ENCODE measurements at regions not wholly inside any gene's neighbourhood (a gene's known extent, or its start where the extent isn't known, plus 50 kb on each side); places are given as distances from the start of the nearest gene placed in this dataset.

GRCh38 chr19:32168111-32168510 lies 177.3 kb upstream of the ZNF507 start:
- no peak overlapping the region for H3K27ac ChIP-seq
- H3K36me3 ChIP-seq: no peaks in the 10 kb centered on the region
- no peaks in the 10 kb centered on the region; the same call in 1 of the 2 replicates for H3K27me3 ChIP-seq (replicated peaks)
- peak in 1 of 2 experiments; percentile 17 for DNase-seq (ENCODE audit: low read depth in 1 of 2, low spot score in 2 of 2)
- H3K9me3 ChIP-seq (replicated peaks): no peaks in the 10 kb centered on the region
- no peaks in the 10 kb centered on the region for H3K4me1 ChIP-seq (replicated peaks)
- H3K4me3 ChIP-seq: no peak overlapping the region

- Histone ChIP-seq H3K9me3 (replicated peaks) (no peaks in the 10 kb centered on the region), H3K4me1 (replicated peaks) (no peaks in the 10 kb centered on the region), H3K4me3 (no peak overlapping the region), H3K27ac (no peak overlapping the region), H3K27me3 (replicated peaks) (no peaks in the 10 kb centered on the region; the same call in 1 of the 2 replicates), H3K36me3 (no peaks in the 10 kb centered on the region)
- peak in 1 of 2 experiments; percentile 22 for DNase-seq (ENCODE audit: low read depth in 1 of 2, low spot score in 2 of 2)
Observed at GRCh38 chr19:32168606-32169005, 176.8 kb upstream of the ZNF507 start.

GRCh38 chr19:32171719-32172151 lies 173.7 kb upstream of the ZNF507 start:
- H3K27ac ChIP-seq: no peak overlapping the region
- H3K36me3 ChIP-seq: no peaks in the 10 kb centered on the region
- H3K4me3 ChIP-seq: no peak overlapping the region
- no peaks in the 10 kb centered on the region for H3K4me1 ChIP-seq (replicated peaks)
- H3K9me3 ChIP-seq (replicated peaks): no peaks in the 10 kb centered on the region
- no peaks in the 10 kb centered on the region; the same call in 1 of the 2 replicates for H3K27me3 ChIP-seq (replicated peaks)
- peak in 1 of 2 experiments; percentile 15 for DNase-seq (ENCODE audit: low read depth in 1 of 2, low spot score in 2 of 2)

- peak in 1 of 2 experiments; percentile 7 for DNase-seq (ENCODE audit: low read depth in 1 of 2, low spot score in 2 of 2)
- Histone ChIP-seq H3K27ac (no peak overlapping the region), H3K9me3 (replicated peaks) (no peaks in the 10 kb centered on the region)
Observed at GRCh38 chr19:32172566-32173160, 172.7 kb upstream of the ZNF507 start.

GRCh38 chr19:32173836-32174235 lies 171.6 kb upstream of the ZNF507 start:
- H3K36me3 ChIP-seq: no peaks in the 10 kb centered on the region
- H3K4me1 ChIP-seq (replicated peaks): no peaks in the 10 kb centered on the region
- H3K4me3 ChIP-seq: no peak overlapping the region
- no peaks in the 10 kb centered on the region for H3K9me3 ChIP-seq (replicated peaks)
- no peak overlapping the region for H3K27ac ChIP-seq
- no peaks in the 10 kb centered on the region; the same call in 1 of the 2 replicates for H3K27me3 ChIP-seq (replicated peaks)
- peak in 1 of 2 experiments; percentile 18 for DNase-seq (ENCODE audit: low read depth in 1 of 2, low spot score in 2 of 2)

More at GRCh38 chr19:32172566-32173160, 172.7 kb upstream of the ZNF507 start:
- no peaks in the 10 kb centered on the region for H3K36me3 ChIP-seq
- H3K4me1 ChIP-seq (replicated peaks): no peaks in the 10 kb centered on the region
- no peak overlapping the region for H3K4me3 ChIP-seq
- no peaks in the 10 kb centered on the region; the same call in 1 of the 2 replicates for H3K27me3 ChIP-seq (replicated peaks)

GRCh38 chr19:32174386-32175113 lies 170.9 kb upstream of the ZNF507 start:
- Histone ChIP-seq H3K4me3 (no peak overlapping the region), H3K4me1 (replicated peaks) (no peaks in the 10 kb centered on the region), H3K9me3 (replicated peaks) (no peaks in the 10 kb centered on the region), H3K27ac (no peak overlapping the region), H3K36me3 (no peaks in the 10 kb centered on the region), H3K27me3 (replicated peaks) (no peaks in the 10 kb centered on the region)
- peak in 1 of 2 experiments; percentile 16 for DNase-seq (ENCODE audit: low read depth in 1 of 2, low spot score in 2 of 2)

- DNase-seq (ENCODE audit: low read depth in 1 of 2, low spot score in 2 of 2): peak in 1 of 2 experiments; percentile 5
- Histone ChIP-seq H3K9me3 (replicated peaks) (no peaks in the 10 kb centered on the region), H3K27ac (no peak overlapping the region)
Observed at GRCh38 chr19:32176591-32176990, 168.8 kb upstream of the ZNF507 start.

GRCh38 chr19:32177686-32178085 lies 167.7 kb upstream of the ZNF507 start:
- Histone ChIP-seq H3K36me3 (no peaks in the 10 kb centered on the region), H3K4me3 (no peak overlapping the region), H3K27ac (no peak overlapping the region), H3K27me3 (replicated peaks) (no peaks in the 10 kb centered on the region), H3K4me1 (replicated peaks) (no peaks in the 10 kb centered on the region), H3K9me3 (replicated peaks) (no peaks in the 10 kb centered on the region)
- DNase-seq (ENCODE audit: low read depth in 1 of 2, low spot score in 2 of 2): no peak

More at GRCh38 chr19:32176591-32176990, 168.8 kb upstream of the ZNF507 start:
- Histone ChIP-seq H3K4me1 (replicated peaks) (no peaks in the 10 kb centered on the region), H3K36me3 (no peaks in the 10 kb centered on the region), H3K4me3 (no peak overlapping the region), H3K27me3 (replicated peaks) (no peaks in the 10 kb centered on the region)

- H3K36me3 ChIP-seq: no peaks in the 10 kb centered on the region
- DNase-seq (ENCODE audit: low read depth in 1 of 2, low spot score in 2 of 2): peak in 1 of 2 experiments; percentile 16
Observed at GRCh38 chr19:32178401-32178800, 167.0 kb upstream of the ZNF507 start.

GRCh38 chr19:32178956-32179355 lies 166.5 kb upstream of the ZNF507 start:
- DNase-seq (ENCODE audit: low read depth in 1 of 2, low spot score in 2 of 2): peak in 1 of 2 experiments; percentile 24
- H3K36me3 ChIP-seq: no peaks in the 10 kb centered on the region
- H3K27ac ChIP-seq: no peak overlapping the region
- no peak overlapping the region for H3K4me3 ChIP-seq
- no peaks in the 10 kb centered on the region for H3K4me1 ChIP-seq (replicated peaks)
- no peaks in the 10 kb centered on the region for H3K9me3 ChIP-seq (replicated peaks)
- H3K27me3 ChIP-seq (replicated peaks): no peaks in the 10 kb centered on the region

More at GRCh38 chr19:32178401-32178800, 167.0 kb upstream of the ZNF507 start:
- Histone ChIP-seq H3K4me1 (replicated peaks) (no peaks in the 10 kb centered on the region), H3K27ac (no peak overlapping the region), H3K27me3 (replicated peaks) (no peaks in the 10 kb centered on the region), H3K9me3 (replicated peaks) (no peaks in the 10 kb centered on the region), H3K4me3 (no peak overlapping the region)

- DNase-seq (ENCODE audit: low read depth in 1 of 2, low spot score in 2 of 2): peak in 1 of 2 experiments; percentile 11
- Histone ChIP-seq H3K4me3 (no peak overlapping the region), H3K27me3 (replicated peaks) (no peaks in the 10 kb centered on the region), H3K27ac (no peak overlapping the region), H3K36me3 (no peaks in the 10 kb centered on the region), H3K9me3 (replicated peaks) (no peaks in the 10 kb centered on the region), H3K4me1 (replicated peaks) (no peaks in the 10 kb centered on the region)
Observed at GRCh38 chr19:32181216-32181920, 164.0 kb upstream of the ZNF507 start.

- Histone ChIP-seq H3K9me3 (replicated peaks) (no peaks in the 10 kb centered on the region), H3K27ac (no peak overlapping the region), H3K36me3 (no peaks in the 10 kb centered on the region), H3K4me3 (no peak overlapping the region), H3K27me3 (replicated peaks) (no peaks in the 10 kb centered on the region), H3K4me1 (replicated peaks) (no peaks in the 10 kb centered on the region)
- DNase-seq (ENCODE audit: low read depth in 1 of 2, low spot score in 2 of 2): no peak
Observed at GRCh38 chr19:32186542-32187330, 158.7 kb upstream of the ZNF507 start.

- Histone ChIP-seq H3K27me3 (replicated peaks) (no peaks in the 10 kb centered on the region), H3K9me3 (replicated peaks) (no peaks in the 10 kb centered on the region), H3K4me1 (replicated peaks) (no peaks in the 10 kb centered on the region), H3K4me3 (no peak overlapping the region), H3K27ac (no peak overlapping the region), H3K36me3 (no peaks in the 10 kb centered on the region)
- DNase-seq (ENCODE audit: low read depth in 1 of 2, low spot score in 2 of 2): peak in 1 of 2 experiments; percentile 8
Observed at GRCh38 chr19:32188921-32189320, 156.5 kb upstream of the ZNF507 start.
